GM21825 (cell line): ENCODE measurements at regions not wholly inside any gene's neighbourhood (a gene's known extent, or its start where the extent isn't known, plus 50 kb on each side); places are given as distances from the start of the nearest gene placed in this dataset.

Experiments used
- ATAC-seq: cut with Tn5 transposase; IDR thresholded peaks from one replicate; pipeline ENCODE4 v1.9.1; 2021; ENCODE audit warnings: mild to moderate bottlenecking, moderate library complexity; ENCODE audit not compliant: unreplicated experiment

DNA sequence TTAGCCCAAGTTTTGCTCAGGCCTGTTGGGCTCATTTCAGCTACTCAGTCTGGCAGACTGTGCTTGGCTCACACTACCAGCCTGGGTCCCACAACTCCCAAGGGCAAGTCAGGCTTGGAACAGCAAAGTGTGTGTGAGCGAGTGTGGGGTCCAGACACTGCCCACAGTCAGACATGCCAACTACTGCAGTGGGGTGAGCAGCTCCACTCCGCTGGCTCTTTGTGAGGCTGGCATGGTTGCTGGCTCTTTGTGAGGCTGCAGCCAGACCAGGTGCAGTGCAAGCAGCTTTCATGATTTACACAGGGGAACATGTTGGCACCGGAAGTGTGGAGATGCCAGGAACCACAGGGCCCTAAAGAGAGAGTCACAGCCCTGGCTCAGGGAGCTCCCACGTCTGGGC lies 606.7 kb upstream of the FAM174A start:
- no peak for ATAC-seq

DNA sequence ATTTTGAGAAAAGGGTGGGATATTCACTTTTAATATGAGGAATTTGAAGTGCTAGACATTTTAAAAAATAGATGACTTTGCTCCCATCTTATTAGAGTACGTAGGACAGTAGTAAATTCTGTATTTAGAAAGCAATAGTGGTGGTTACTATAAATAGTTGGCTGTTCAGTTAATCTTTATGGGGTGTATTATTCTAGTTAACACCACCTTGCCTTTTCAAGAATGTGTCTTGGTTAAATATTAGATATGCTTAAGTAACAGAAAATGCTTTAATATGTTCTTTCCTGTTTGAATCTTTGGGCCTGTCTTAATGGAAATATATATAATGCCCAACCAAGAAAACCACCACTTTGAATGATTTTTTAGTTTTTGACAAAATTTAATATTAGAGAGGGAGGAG lies 608.7 kb upstream of the FAM174A start:
- no peak for ATAC-seq

DNA sequence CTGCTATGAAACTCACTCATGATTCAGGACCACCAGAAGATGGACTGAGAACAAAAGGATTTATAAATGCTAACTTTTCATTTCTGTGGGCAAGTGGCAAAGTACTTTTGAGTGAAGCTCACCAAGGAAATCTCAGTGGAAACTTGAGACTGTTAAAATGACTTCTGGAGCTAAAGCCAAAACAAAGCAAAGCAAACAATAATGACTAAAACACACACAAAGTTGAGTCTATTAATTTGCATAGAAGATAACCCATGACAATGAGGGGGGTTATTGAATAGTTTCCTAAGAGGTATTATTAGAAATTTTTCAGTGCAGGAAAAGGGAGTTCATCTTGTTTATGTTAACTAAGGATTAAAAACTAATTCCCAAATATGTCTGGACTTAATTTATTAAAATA lies 612.8 kb upstream of the FAM174A start:
- no peak for ATAC-seq

DNA sequence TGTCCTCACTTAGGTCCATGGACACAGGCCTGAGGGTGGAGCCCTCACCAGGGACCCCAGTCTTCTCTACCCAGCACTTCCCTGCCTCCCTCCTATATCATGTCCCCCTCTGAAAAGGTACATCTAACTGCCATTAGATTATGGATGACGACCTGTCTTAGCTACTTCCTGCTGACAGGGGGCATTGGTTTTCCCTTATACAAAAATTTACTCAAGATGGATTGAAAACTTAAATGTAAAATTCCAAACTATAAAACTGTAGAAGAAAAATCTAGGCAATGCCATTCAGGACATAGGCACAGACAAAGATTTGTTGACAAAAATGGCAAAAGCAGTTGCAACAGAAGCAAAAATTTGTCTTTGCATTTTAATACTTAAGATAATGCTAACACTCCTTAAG lies 623.2 kb upstream of the FAM174A start:
- ATAC-seq, result no peak

DNA sequence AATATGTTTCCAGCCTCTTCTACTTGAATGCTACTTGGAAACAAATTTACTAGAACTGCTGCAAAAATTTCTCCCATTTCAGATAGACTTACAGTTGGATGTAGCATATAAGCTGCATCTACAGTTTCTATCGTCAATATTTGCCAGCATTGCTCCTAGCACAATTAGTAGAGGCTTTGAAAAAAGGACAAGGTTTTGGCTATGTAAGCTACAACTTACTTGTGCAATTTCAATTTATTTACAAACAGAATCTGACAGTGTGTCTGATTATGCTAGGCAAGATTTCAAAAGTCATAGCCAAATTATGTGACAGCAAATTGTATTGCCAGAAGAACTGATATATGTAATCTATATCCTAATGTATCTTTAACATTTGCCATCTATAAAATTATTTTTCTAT lies 628.4 kb upstream of the FAM174A start:
- ATAC-seq, result no peak

DNA sequence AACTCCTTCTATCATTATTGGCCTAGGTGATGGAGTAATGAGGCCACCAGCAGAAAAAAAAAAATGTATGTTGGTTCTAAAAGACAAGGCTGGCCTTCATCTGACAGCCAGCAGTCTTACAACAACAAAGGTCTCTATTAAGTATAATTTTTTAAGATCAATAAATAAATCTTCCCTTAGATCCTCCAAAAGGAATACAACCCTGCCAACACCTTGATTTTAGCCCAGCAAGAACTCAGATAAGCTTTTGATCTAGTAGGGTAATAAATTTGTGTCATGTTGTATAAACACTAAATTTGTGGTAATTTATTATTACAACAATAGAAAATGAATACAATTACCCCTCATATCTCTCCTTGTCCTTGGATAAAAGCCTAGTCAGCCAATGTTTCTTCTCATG lies 633.2 kb upstream of the FAM174A start:
- ATAC-seq, result no peak

DNA sequence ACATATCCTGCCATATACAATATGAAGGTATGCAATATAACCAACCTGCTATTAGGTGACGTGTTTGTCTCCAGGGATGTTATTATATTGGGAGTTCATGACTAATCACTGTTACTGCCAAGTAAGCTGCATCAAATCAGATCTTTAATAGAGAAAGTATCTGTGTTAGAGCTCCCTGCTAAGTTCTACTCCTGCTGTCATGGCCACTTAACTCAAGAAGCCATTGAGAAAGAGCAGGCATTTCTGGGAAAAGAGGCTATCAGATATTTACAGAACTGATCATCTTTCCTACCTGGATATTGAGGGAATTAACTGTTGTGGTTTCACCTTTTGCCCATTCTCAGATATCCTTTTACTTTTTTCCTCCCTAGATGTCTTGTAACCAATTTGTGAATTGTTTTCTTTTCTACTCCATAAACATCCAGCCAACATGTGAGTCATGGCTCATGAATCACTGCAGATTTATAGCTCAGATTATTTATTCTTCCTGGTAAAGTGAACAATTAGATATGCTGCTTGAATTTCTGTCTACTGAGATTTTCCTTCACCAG lies 634.8 kb upstream of the FAM174A start:
- ATAC-seq, result no peak

DNA sequence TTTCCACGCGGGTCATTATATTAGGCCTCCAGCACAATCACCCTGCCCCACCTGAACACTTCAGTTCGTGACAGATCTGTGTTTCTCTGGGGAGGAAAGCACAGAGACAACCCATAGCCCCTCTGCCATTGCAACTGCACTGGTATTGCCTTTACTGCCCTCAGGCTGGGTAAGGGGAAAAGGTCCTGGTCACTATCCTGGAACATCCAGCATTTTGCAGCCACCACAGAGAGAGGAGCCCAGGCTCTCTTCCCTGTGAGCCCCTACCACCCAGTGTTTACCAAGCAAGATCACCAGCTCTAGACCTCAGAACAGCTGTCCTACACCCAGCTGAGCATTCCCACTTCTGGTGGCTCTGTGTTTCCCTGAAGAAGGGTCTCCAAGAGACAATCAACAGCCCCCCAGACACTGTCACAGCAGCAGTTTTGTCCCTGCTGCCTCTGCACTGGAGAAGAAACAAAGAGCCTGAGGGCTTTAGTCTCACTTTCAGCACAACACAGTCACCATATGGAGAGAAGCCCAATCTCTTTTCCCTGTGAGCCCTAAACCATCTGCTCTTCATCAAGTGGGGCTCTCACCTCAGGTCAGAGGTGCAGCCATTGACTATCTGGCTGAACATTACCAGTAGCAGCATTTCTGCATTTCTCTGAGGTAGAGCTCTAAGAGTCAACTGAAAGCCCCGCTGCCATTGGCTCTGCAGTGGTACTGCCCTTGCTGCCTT lies 655.2 kb upstream of the FAM174A start:
- ATAC-seq, result no peak

DNA sequence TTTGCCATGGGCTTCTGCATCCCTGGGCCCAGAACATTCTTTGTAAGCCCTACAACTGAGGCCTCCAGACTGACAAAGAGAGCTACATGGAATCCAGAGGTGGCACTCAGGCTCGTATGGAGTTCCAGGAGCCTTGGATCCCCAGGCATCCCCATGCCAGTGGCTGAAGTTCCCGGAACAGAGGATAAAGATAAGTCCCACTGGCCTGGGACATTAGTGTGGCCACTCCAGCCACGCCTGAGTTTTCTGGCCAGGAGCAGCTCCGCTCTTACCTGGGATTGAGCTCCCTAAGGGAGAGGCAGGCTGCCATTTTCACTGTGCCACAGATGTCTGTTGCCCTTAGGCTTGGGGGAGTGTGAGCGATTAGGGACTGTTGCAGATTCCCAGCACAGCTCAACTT lies 656.3 kb upstream of the FAM174A start:
- no peak for ATAC-seq

DNA sequence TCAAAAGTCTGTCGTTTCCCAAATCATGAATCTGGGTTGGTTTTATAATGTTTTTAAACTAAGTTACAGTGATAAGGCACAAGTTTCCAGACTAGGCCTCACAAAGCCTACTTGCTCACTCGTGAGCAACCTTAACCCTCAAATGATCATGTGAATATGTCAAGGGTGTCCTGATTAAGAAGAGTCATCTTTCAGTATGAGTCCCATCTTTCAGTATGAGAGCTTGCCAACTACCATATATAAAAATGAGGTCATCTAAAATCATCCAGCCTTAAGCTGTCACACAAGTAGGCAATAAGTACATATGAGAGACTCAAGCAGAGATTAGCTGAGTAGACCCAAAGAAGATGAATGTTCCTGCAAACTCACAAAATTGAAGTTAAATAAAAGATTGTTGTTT lies 668.4 kb upstream of the FAM174A start:
- ATAC-seq, result no peak

DNA sequence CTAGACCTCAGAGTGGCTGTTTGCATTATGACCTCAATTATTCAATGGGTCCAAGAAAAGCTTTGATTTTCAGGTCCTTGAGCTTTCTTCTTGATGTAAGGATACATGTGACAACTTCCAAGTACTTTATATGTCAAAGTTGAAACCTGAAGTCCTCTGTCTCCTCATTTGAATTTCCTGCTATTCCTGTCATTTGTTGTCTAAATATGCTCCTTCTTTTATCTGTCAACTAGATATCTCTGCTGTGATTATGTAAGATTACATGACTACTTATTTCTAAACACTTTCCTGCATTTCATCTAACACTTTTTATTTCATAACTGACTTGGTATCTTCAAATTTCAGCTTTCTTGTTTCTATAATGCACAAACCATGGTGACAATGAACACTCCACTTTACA lies 670.0 kb upstream of the FAM174A start:
- ATAC-seq, result no peak

DNA sequence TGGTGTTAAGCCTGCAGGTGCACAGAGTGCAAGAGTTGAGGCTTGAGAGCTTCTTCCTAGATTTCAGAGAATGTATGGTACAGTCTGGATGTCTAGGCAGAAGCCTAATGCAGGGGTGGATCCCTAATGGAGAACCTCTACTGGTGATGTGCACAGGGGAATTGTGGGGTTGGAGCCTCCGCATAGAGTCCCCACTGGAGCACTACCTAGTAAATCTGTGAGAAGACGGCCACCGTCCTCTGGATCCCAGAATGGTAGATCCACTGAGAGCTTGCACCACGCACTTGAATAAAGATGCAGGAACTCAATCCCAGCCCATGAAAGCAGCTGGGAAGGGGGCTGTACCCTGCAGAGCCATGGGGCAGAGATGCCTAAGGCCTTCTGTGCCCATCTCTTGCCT lies 699.4 kb upstream of the FAM174A start:
- no peak for ATAC-seq

DNA sequence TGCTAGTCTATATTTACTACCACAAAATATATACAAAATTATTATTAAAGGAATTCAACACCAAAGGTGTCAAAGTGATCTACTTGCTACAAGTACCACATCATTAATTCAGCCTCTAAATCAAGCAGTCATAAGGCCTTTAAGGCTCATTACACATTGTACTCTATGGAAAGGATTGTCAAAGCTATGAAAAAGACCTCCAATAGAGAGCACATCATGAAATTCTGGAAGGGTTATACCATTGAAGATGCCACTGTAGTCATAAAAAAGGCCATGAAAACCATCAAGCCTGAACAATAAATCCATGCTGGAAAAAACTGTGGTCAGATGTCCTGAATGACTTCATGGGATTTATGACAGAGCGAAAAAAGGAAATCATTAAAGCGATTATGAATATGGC lies 708.0 kb upstream of the FAM174A start:
- no peak for ATAC-seq

DNA sequence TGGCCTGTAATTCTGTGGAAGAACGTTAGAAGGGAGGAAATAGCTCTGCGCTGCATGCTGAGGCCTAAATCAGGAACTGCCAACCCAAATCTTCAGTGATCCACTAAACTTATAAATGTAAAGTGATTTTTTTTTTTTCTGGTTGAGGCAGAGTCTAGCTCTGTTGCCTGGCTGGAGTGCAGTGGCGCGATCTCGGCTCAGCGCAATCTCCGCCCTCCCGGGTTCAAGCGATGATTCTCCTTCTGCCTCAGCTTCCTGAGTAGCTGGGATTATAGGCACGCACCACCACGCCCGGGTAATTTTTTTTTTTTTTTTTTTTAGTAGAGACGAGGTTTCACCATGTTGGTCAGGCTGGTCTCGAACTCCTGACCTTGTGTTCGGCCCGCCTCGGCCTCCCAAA lies 717.4 kb upstream of the FAM174A start:
- no peak for ATAC-seq

DNA sequence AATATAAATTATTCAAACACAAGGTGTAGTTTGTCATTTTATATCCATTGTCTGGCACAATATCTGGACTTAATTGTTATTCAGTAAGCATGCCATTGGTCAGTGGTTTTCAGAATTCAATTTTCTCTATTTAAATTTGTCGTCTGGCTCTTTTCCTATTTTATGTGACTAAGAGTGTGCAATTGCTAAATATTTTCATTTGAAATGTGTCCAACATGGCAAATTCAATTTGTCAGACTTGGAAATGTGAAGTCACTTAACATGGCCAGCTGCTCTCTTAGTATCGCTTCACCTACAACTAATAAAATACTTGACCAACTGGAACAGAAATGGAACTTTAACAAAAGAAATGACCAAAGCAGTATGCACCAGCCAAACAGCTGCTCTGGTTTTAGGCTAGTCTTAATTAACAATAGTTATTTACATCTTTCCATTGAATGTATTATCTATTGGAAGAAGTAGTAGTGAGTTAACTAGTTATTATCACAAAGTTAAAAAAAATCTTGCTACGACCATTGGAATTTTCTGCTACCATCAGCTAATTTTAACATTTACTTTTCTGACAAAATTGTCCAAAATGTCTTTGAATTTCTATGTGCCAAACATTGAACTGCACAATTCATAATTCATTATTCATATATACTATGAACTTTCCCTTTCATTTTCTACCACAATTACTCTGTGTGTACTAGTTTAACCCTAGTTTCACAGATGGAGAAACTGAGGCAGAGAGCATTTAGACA lies 720.7 kb upstream of the FAM174A start:
- ATAC-seq, result no peak

DNA sequence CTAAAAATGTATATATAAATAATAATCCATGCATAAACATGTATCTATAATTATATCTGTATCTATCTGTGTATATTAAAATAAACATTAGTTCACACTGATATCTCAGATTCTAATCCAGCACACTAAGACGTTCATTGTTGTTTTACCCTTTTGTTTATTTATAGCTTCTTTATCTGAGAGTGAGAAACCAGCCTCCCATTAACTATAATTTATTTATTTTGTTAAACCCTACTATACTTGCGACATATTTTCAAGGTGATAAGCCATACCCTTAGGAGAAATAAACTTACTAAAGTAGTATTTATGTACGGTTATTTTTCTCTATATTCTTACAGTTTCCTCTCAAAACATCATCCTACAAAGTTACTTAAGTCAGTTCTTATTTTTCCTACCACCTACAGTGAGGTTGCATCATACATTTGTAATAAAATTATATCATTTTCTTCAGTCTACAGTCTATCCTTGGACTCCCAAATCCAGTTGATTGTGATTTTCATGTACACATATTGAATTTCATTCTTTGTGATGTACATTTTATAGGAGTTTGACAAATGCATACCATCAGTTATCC lies 726.4 kb upstream of the FAM174A start:
- no peak for ATAC-seq

DNA sequence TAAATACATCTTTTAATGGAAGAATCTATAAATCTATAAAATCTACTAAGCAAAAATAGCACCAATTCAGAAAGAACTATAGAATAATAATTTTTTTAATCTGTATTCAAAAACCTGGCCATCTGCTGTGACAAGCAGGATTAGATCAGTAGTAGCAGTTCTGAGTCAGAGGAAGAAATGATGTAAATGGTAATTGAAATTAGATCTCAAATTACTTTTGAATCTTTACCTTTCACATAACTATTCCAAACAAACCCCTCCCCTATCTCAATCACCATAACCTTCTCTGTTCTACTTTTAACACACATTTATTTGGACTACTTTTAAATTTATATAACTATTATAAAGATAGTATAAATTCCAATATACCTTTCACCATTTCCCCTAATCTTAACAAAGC lies 727.8 kb upstream of the FAM174A start:
- no peak for ATAC-seq

DNA sequence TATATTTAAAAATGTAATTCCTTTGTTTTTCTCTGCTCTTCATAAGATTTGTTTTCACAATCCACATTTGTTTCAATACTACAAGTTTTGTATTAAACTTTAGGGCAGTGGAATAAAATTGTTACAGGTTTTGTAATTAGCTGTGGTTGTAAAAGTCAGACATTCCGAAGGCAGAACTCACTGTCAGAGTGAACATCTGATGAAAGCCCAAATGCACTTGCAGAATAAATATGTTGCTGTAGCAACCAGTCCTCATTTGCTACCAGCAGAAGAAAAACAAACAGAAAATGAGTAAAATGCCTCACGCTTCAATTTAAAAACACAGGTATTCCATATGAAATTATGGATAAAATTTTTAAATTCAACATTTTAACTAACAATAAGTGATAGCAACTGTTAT lies 740.1 kb upstream of the FAM174A start:
- no peak for ATAC-seq

DNA sequence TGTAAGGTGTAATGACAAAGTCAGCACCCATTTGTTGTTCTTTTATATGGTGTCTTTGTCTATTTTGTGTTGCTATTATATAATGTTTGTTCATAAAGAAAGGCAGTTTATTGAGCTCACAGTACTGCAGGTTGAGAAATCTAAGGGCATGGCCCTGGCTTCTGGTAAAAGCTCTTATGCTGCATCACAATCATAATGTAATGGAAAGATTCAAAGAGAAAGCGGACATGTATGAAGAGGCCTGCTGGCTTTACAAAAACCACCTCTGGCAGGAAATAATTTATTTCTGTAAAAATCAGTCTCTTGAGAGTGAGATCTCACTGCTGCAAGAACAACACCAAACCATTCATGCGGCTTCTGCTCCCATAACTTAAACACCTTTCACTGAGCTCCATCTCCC lies 746.7 kb upstream of the FAM174A start:
- no peak for ATAC-seq

DNA sequence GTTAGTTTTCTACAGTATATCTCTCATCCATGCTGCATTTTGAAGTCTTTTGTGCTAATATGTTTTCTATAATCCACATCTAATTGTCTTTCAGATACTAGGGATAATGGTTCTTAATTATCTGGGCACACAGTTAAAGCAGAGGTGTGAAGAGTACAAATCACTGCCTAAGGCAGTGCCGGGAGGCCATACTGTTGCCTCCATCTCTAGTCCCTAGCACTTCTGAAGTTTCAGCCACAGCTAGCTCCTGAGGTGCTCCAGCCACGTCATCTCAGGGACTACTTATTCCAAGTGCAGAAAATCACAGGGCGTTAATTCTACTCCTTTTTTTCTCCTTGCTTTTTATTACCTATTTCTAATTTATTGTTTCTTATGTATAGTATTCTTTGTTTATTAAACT lies 760.0 kb upstream of the FAM174A start:
- ATAC-seq, result no peak

DNA sequence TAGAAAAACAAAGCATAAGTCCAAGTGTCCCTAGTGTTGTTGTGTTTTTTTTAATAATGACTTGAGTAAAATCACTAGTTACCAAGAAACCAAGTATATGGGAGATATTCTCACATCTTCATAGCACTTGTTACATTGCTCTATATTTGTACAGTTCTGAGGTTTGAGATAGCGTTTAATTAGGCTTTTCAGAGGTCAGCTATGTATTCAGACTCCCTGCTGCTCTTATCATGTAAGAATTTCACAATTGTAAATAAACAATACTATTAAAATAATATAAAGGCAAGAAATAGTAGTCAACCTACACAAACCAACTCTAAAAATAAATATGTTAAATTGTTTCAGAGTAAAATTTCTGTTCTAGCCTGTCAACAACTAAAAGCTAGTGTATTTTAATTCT lies 761.9 kb upstream of the FAM174A start:
- ATAC-seq, result no peak

DNA sequence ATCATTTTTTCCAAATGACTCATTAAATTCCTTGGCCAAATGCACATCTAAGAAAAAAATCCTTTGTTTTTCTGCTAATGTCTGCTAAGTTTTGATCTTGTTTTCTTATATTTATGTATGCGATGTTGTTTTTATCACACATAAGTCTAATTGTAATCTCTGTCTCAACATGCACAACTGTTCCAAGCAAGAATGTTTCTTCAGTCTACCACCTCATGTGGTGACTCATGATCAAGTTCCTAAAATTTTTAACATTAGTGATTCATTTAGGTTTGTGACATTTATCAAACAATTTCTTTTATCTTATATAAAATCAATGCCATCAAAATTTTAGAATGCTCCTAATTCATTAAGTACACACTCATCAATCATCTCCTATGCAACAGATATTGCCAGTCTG lies 763.9 kb upstream of the FAM174A start:
- ATAC-seq, result no peak
